WTC11 (cell line): ENCODE measurements at regions not wholly inside any gene's neighbourhood (a gene's known extent, or its start where the extent isn't known, plus 50 kb on each side); places are given as distances from the start of the nearest gene placed in this dataset.
A peak's percentile ranks its signal among the peaks of the same experiment; 100 is the strongest.

Source experiments
- ATF2 ChIP-seq: sonication (generic); formaldehyde crosslinking; IDR thresholded peaks from 2 replicates; pipeline ENCODE4 v1.8.1; 2022; ENCODE audit warnings: low read depth, missing genetic modification reagents, borderline replicate concordance
- CREB1 ChIP-seq: sonication (generic); formaldehyde crosslinking; IDR thresholded peaks from 2 replicates; pipeline ENCODE4 v1.8.0; 2023; ENCODE audit warnings: mild to moderate bottlenecking, missing genetic modification reagents
- CTCF ChIP-seq: fragments of 200-600 bp; IDR thresholded peaks from 2 replicates; pipeline ENCODE4 v1.8.0; 2022; ENCODE audit warnings: antibody characterized with exemption
- E2F4 ChIP-seq: sonication (generic); formaldehyde crosslinking; IDR thresholded peaks from 2 replicates; pipeline ENCODE4 v1.8.1; 2022; ENCODE audit warnings: low read depth, mild to moderate bottlenecking, moderate library complexity, missing genetic modification reagents, borderline replicate concordance
- EMX1 ChIP-seq: fragments of 250-450 bp; sonication (Bioruptor Pico); IDR thresholded peaks from 2 replicates; pipeline ENCODE4 v1.8.0; 2021; ENCODE audit warnings: mild to moderate bottlenecking
- SMAD3 ChIP-seq: sonication (generic); formaldehyde crosslinking; IDR thresholded peaks from 2 replicates; pipeline ENCODE4 v1.8.0; 2022; ENCODE audit warnings: missing genetic modification reagents, mild to moderate bottlenecking, borderline replicate concordance
- ZBTB43 ChIP-seq: sonication (generic); formaldehyde crosslinking; IDR thresholded peaks from 2 replicates; pipeline ENCODE4 v1.8.1; 2023; ENCODE audit warnings: mild to moderate bottlenecking, missing genetic modification reagents

GRCh38 chr4:181949704-181950312, 293.4 kb upstream of the TENM3 start:
- no peak for TF ChIP-seq CTCF
- TF ChIP-seq EMX1 (CRISPR knock-in tag) = peak; percentile 89
- no peak for TF ChIP-seq SMAD3 (CRISPR knock-in tag)
- peak; percentile 73; the same call in 1 of the 2 replicates for TF ChIP-seq ZBTB43
- no peak for TF ChIP-seq CREB1 (CRISPR knock-in tag)
- no peak for TF ChIP-seq ATF2 (CRISPR knock-in tag)
- no peak for TF ChIP-seq E2F4 (CRISPR knock-in tag)
